Smooth muscle cell (in vitro differentiated cells): ENCODE measurements at regions not wholly inside any gene's neighbourhood (a gene's known extent, or its start where the extent isn't known, plus 50 kb on each side); places are given as distances from the start of the nearest gene placed in this dataset.

Source experiments
- DNase-seq: peaks from one replicate; lab custom pipeline; 2025; ENCODE audit not compliant: unreplicated experiment; lab: John Stamatoyannopoulos, UW
- H2AFZ ChIP-seq: fragments of 200-600 bp; sonication (generic); 2 replicates; pipeline ENCODE4 v1.6.0; 2016; ENCODE audit warnings: antibody characterized with exemption, low read depth, mild to moderate bottlenecking
- H3F3A ChIP-seq: fragments of 200-600 bp; sonication (generic); 2 replicates; pipeline ENCODE4 v1.6.0; 2017; ENCODE audit warnings: antibody characterized with exemption, low read depth
- H3K27ac ChIP-seq: fragments of 200-600 bp; sonication (generic); 2 replicates; pipeline ENCODE4 v1.5.1; 2016; ENCODE audit warnings: low read depth, mild to moderate bottlenecking
- H3K27me3 ChIP-seq: fragments of 200-600 bp; sonication (generic); 2 replicates; pipeline ENCODE4 v1.6.1; 2016; ENCODE audit warnings: low read depth, mild to moderate bottlenecking
- H3K36me3 ChIP-seq: fragments of 200-600 bp; sonication (generic); 2 replicates; pipeline ENCODE4 v1.5.1; 2016; ENCODE audit warnings: low read depth
- H3K4me1 ChIP-seq: fragments of 200-600 bp; sonication (generic); 2 replicates; pipeline ENCODE4 v1.5.1; 2016; ENCODE audit warnings: low read depth
- H3K4me2 ChIP-seq: fragments of 200-600 bp; sonication (generic); 2 replicates; pipeline ENCODE4 v1.6.0; 2016; ENCODE audit warnings: mild to moderate bottlenecking
- H3K4me3 ChIP-seq: fragments of 200-600 bp; sonication (generic); 2 replicates; pipeline ENCODE4 v1.5.1; 2016; ENCODE audit warnings: mild to moderate bottlenecking
- H3K79me2 ChIP-seq: fragments of 200-600 bp; sonication (generic); 2 replicates; pipeline ENCODE4 v1.6.0; 2016; ENCODE audit warnings: low read depth, mild to moderate bottlenecking
- H3K9ac ChIP-seq: fragments of 200-600 bp; sonication (generic); 2 replicates; pipeline ENCODE4 v1.6.0; 2016; ENCODE audit warnings: low read depth
- H3K9me3 ChIP-seq: fragments of 200-600 bp; sonication (generic); replicated peaks from 2 replicates; pipeline ENCODE4 v1.5.1; 2016; ENCODE audit warnings: low read depth
- H4K20me1 ChIP-seq: fragments of 200-600 bp; sonication (generic); 2 replicates; pipeline ENCODE4 v1.6.0; 2016; ENCODE audit warnings: low read depth
- WGBS: methylation state at CpG from one replicate; pipeline ENCODE4 v1.1.7; 2016; ENCODE audit warnings: low lambda C conversion rate; 5-methylcytosine and 5-hydroxymethylcytosine counted together
- TF ChIP-seq, protein P1 (sequence below): fragments of 200-600 bp; sonication (generic); IDR thresholded peaks from 2 replicates; pipeline ENCODE4 v1.5.1; 2017; ENCODE audit warnings: borderline replicate concordance, mild to moderate bottlenecking, antibody characterized with exemption; ENCODE audit not compliant: insufficient read depth, poor library complexity, severe bottlenecking

DNA sequence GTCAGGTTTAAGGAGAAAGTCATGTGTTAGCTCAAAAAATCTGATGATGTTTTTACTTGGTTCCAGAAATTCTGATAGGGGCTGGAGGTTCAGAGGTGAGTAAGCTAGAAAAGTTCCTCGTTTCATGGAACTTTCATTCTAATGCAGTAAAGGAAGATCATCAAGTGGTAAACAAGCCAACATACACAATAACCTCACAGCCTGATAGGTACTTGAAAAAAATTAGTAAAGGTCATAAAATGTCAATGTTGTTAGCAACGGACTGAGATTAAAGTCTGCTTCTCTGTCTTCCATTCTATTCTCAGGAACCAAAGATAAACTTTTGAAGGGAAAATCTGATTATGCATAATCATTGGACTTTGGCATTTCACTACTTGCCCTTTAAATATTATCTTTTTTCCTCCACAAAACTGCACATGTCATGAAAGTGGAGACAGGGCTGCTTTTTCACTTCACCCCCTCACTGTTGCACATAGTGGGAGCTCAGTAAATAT lies 165.4 kb upstream of the MAF start:
- H3K36me3 ChIP-seq = no peaks in the 10 kb centered on the region
- H3F3A ChIP-seq = peaks cover 24% of the 10 kb centered on the region
- H3K27ac ChIP-seq = no peak overlapping the region
- no peaks in the 10 kb centered on the region for H4K20me1 ChIP-seq
- no peaks in the 10 kb centered on the region for H3K79me2 ChIP-seq
- H3K4me1 ChIP-seq = peaks cover 34% of the 10 kb centered on the region
- H3K27me3 ChIP-seq = no peaks in the 10 kb centered on the region
- TF ChIP-seq, protein P1, sequence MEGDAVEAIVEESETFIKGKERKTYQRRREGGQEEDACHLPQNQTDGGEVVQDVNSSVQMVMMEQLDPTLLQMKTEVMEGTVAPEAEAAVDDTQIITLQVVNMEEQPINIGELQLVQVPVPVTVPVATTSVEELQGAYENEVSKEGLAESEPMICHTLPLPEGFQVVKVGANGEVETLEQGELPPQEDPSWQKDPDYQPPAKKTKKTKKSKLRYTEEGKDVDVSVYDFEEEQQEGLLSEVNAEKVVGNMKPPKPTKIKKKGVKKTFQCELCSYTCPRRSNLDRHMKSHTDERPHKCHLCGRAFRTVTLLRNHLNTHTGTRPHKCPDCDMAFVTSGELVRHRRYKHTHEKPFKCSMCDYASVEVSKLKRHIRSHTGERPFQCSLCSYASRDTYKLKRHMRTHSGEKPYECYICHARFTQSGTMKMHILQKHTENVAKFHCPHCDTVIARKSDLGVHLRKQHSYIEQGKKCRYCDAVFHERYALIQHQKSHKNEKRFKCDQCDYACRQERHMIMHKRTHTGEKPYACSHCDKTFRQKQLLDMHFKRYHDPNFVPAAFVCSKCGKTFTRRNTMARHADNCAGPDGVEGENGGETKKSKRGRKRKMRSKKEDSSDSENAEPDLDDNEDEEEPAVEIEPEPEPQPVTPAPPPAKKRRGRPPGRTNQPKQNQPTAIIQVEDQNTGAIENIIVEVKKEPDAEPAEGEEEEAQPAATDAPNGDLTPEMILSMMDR = no peak
- DNase-seq = no peak
- no peak overlapping the region for H3K4me3 ChIP-seq
- no peak overlapping the region for H2AFZ ChIP-seq
- H3K9ac ChIP-seq = no peak overlapping the region
- no peak overlapping the region for H3K4me2 ChIP-seq
- 89% methylated on average over 2 of the region's 2 CpGs for WGBS
- no peaks in the 10 kb centered on the region for H3K9me3 ChIP-seq

DNA sequence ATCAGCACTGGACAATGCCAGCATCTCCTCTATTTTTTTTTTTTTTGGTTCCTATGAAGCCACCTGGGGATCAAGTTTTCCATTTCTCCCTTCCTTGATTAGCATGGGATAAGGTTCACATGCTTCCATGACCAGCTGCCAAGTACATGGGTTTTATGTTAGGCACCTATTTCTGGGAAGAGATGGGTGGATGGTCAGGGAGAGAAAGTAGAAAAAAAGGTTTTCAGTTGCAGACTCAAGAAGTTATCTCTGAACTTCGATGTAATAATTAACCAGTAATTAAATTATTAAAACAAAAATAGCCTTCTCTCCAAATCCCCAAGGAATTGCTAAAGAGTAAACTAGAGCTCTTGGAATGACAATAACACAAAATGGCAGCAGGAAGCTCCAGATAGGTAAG lies 164.9 kb upstream of the MAF start:
- Histone ChIP-seq H3K4me1 (peaks cover 31% of the 10 kb centered on the region), H3K9ac (no peak overlapping the region), H3K27me3 (no peaks in the 10 kb centered on the region), H3K36me3 (no peaks in the 10 kb centered on the region), H2AFZ (no peak overlapping the region), H3F3A (peaks cover 24% of the 10 kb centered on the region), H3K79me2 (no peaks in the 10 kb centered on the region), H3K9me3 (no peaks in the 10 kb centered on the region), H4K20me1 (no peaks in the 10 kb centered on the region), H3K4me2 (no peak overlapping the region), H3K27ac (no peak overlapping the region), H3K4me3 (no peak overlapping the region)
- TF ChIP-seq, protein P1 = no peak
- DNase-seq = no peak
- WGBS = 100% methylated on average over 1 of the region's 1 CpG

DNA sequence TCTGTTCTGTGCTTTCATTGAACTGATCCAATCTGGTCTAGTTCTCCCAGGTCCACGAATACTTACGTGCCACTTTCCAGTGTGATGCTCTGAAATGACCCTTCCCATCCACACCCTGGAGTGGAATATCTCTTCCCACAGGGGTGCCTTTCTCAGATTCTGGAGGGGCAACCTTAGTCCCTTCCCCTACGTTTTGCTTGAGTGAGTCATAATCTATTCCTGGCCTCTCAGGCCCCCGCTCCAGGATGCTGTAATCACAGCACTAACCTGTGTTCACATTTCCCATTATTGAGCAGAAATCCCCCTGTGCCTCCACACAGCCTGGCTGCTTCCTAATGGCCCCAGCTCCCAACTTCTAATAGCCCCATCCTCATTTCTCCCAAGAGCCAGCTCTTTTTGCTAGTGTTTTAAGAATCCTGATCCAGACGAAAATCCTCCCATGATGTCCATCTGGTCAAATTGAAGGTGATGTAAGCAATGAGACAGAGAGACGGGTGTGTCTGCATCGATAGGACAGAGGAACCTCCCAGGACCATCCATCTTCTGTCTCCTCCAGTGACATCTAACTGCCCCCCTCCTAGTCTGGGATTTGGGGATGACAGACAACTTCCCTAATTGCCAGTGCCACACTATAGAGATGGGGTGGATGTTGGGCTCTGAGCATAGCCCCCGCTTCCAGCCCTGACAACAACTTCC lies 164.0 kb upstream of the MAF start:
- H3F3A ChIP-seq = peaks cover 24% of the 10 kb centered on the region
- H3K36me3 ChIP-seq = no peaks in the 10 kb centered on the region

More for the DNA sequence above, 164.0 kb upstream of the MAF start:
- H3K79me2 ChIP-seq = no peaks in the 10 kb centered on the region
- H3K4me2 ChIP-seq = no peak overlapping the region
- TF ChIP-seq, protein P1 = no peak
- no peaks in the 10 kb centered on the region for H4K20me1 ChIP-seq
- H3K9me3 ChIP-seq = no peaks in the 10 kb centered on the region
- H2AFZ ChIP-seq = no peak overlapping the region
- no peak overlapping the region for H3K27ac ChIP-seq
- no peaks in the 10 kb centered on the region for H3K27me3 ChIP-seq
- no peak overlapping the region for H3K4me3 ChIP-seq
- 74% methylated on average over 8 of the region's 8 CpGs for WGBS
- peaks cover 26% of the 10 kb centered on the region for H3K4me1 ChIP-seq
- H3K9ac ChIP-seq = no peak overlapping the region
- no peak for DNase-seq
